Anterior cingulate cortex (tissue), 58 donors: ENCODE measurements at regions not wholly inside any gene's neighbourhood (a gene's known extent, or its start where the extent isn't known, plus 50 kb on each side); places are given as distances from the start of the nearest gene placed in this dataset.
"Not testable (repeated sequence)": the region's sequence is repeated elsewhere in the genome, so short reads cannot be mapped to it uniquely, and the experiment has no call there.

Experiments used
- DNase-seq, 58 donors: peaks; one replicate each; lab custom pipeline; 2025; lab: John Stamatoyannopoulos, UW

- no peak for DNase-seq
These were observed 64.1 kb upstream of the MMS22L start for GRCh38 chr6:97347111-97347510.

GRCh38 chr6:97361286-97361685, 78.3 kb upstream of the MMS22L start:
- DNase-seq: no peak

GRCh38 chr6:97364327-97364726, 81.3 kb upstream of the MMS22L start:
- no peak for DNase-seq

GRCh38 chr6:97382071-97382470, 99.1 kb upstream of the MMS22L start:
- DNase-seq: not testable (repeated sequence)

GRCh38 chr6:97392735-97393134, 109.7 kb upstream of the MMS22L start:
- no peak for DNase-seq

GRCh38 chr6:97394160-97394748, 111.2 kb upstream of the MMS22L start:
- DNase-seq: peak in 21 of 58 donors; percentile 0 to 45 (median 4)

- DNase-seq: no peak
These were observed 113.9 kb upstream of the MMS22L start for GRCh38 chr6:97396880-97397279.

GRCh38 chr6:97399208-97399607, 116.2 kb upstream of the MMS22L start:
- no peak for DNase-seq

- DNase-seq: no peak
These were observed 118.5 kb upstream of the MMS22L start for GRCh38 chr6:97401533-97401932.

GRCh38 chr6:97405818-97406409, 122.9 kb upstream of the MMS22L start:
- no peak for DNase-seq

- DNase-seq: no peak
These were observed 123.6 kb upstream of the MMS22L start for GRCh38 chr6:97406633-97407032.

- DNase-seq: no peak
These were observed 128.6 kb upstream of the MMS22L start for GRCh38 chr6:97411610-97412009.

GRCh38 chr6:97412511-97412910, 129.5 kb upstream of the MMS22L start:
- no peak for DNase-seq

GRCh38 chr6:97422171-97422570, 139.2 kb upstream of the MMS22L start:
- DNase-seq: no peak

GRCh38 chr6:97423190-97423589, 140.2 kb upstream of the MMS22L start:
- no peak for DNase-seq

- no peak for DNase-seq
These were observed 144.6 kb upstream of the MMS22L start for GRCh38 chr6:97427648-97428047.

GRCh38 chr6:97437087-97437486, 154.1 kb upstream of the MMS22L start:
- peak in 11 of 58 donors; percentile 13 to 68 (median 24) for DNase-seq

GRCh38 chr6:97438011-97438671, 155.1 kb upstream of the MMS22L start:
- peak in 3 of 58 donors; percentile 2 to 46 (median 17) for DNase-seq

- peak in 52 of 58 donors; percentile 8 to 88 (median 58) for DNase-seq
These were observed 157.7 kb upstream of the MMS22L start for GRCh38 chr6:97440590-97441176.

GRCh38 chr6:97443408-97444080, 160.5 kb upstream of the MMS22L start:
- DNase-seq: no peak

GRCh38 chr6:97445407-97445806, 162.4 kb upstream of the MMS22L start:
- no peak for DNase-seq
